ENCODE measurements at regions not wholly inside any gene's neighbourhood (a gene's known extent, or its start where the extent isn't known, plus 50 kb on each side); places are given as distances from the start of the nearest gene placed in this dataset.

DNA sequence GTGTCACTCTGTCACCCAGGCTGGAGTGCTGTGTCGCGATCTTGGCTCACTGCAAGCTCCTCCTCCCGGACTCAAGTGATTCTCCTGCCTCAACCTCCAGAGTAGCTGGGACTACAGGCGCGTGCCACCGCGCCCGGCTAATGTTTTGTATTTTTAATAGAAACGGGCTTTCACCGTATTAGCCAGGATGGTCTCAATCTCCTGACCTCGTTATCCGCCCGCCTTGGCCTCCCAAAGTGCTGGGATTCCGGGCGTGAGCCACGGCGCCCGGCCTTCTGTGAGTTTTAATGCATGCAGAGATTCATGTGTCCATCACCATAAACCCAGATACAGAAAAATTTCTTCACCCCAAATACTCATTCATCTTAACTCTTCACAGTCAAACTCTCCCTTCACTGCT, 1046.7 kb downstream of the CDH9 start:
- Histone ChIP-seq H3K9me3 (ENCODE audit: control insufficient read depth, insufficient read depth, low read length) (no peaks in the 10 kb centered on the region), H3K4me1 (ENCODE audit: control insufficient read depth, low read length) (no peaks in the 10 kb centered on the region), H3K79me2 (ENCODE audit: control insufficient read depth, low read length) (no peaks in the 10 kb centered on the region), H3K9me2 (replicated peaks; ENCODE audit: control insufficient read depth, low read length) (no peaks in the 10 kb centered on the region), H3K27me3 (ENCODE audit: control insufficient read depth, low read length) (no peaks in the 10 kb centered on the region), H3K36me3 (ENCODE audit: control insufficient read depth, low read length) (no peaks in the 10 kb centered on the region), H4K20me1 (ENCODE audit: control insufficient read depth, insufficient read depth, low read depth, low read length) (no peaks in the 10 kb centered on the region), H3F3A (ENCODE audit: control insufficient read depth, insufficient read depth) (no peaks in the 10 kb centered on the region), H3K27ac (ENCODE audit: low read depth, low read length) (no peak overlapping the region), H3K4me2 (ENCODE audit: low read length) (no peak overlapping the region), H3K4me3 (ENCODE audit: low read length) (no peak overlapping the region)
- TF ChIP-seq EZH2phosphoT487 (IDR thresholded peaks at IDR 0.05; ENCODE audit: borderline replicate concordance, low read length), result no peak
- TF ChIP-seq, protein P1, sequence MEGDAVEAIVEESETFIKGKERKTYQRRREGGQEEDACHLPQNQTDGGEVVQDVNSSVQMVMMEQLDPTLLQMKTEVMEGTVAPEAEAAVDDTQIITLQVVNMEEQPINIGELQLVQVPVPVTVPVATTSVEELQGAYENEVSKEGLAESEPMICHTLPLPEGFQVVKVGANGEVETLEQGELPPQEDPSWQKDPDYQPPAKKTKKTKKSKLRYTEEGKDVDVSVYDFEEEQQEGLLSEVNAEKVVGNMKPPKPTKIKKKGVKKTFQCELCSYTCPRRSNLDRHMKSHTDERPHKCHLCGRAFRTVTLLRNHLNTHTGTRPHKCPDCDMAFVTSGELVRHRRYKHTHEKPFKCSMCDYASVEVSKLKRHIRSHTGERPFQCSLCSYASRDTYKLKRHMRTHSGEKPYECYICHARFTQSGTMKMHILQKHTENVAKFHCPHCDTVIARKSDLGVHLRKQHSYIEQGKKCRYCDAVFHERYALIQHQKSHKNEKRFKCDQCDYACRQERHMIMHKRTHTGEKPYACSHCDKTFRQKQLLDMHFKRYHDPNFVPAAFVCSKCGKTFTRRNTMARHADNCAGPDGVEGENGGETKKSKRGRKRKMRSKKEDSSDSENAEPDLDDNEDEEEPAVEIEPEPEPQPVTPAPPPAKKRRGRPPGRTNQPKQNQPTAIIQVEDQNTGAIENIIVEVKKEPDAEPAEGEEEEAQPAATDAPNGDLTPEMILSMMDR (IDR thresholded peaks at IDR 0.05; ENCODE audit: low read depth, low read length, poor library complexity, severe bottlenecking), result no peak

DNA sequence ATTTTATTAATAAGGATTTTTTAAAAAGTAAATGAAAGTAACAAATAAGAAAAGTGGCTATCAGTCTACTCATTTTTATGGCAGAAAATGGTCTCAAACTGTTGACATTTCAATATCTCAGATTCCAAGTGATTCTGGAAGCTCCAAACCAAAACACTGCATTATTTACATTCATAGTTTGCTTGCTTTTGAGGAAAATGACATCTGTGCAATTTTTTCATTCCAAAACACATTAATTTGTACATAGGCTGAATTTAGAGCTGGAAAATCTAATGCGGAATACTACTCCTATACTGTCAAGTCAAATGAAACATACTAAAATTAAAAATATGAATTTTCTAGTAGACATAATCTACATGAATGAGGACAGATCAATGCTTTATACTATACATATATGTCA, 1047.6 kb downstream of the CDH9 start:
- no peak overlapping the region for H3K4me3 ChIP-seq (ENCODE audit: low read length)
- no peak for TF ChIP-seq EZH2phosphoT487 (IDR thresholded peaks at IDR 0.05; ENCODE audit: borderline replicate concordance, low read length)
- TF ChIP-seq, protein P1 (IDR thresholded peaks at IDR 0.05; ENCODE audit: low read depth, low read length, poor library complexity, severe bottlenecking), result no peak
- H3K27me3 ChIP-seq (ENCODE audit: control insufficient read depth, low read length), result no peaks in the 10 kb centered on the region

DNA sequence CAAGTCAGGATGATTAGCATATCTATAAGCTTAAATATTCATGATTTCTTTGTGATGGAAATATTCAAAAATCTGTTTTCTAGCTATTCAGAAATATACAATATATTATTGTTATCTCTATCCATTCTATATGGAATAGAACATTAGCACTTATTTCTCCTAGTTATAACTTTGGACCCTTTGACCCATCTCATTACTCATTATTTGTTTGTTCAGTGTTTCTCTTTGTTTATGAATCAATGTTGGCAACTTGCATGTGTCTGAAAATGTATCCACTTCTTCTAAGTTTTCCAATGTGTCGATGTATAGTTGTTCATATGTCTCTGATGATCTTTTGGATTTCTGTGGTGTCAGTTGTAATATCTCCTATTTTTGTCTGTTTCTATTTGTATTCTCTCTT, 1059.3 kb downstream of the CDH9 start:
- Histone ChIP-seq H3K9me2 (replicated peaks; ENCODE audit: control insufficient read depth, low read length) (no peaks in the 10 kb centered on the region), H3K36me3 (ENCODE audit: control insufficient read depth, low read length) (no peaks in the 10 kb centered on the region), H3K4me1 (ENCODE audit: control insufficient read depth, low read length) (no peaks in the 10 kb centered on the region), H3K27me3 (ENCODE audit: control insufficient read depth, low read length) (no peaks in the 10 kb centered on the region), H3K4me3 (ENCODE audit: low read length) (no peak overlapping the region), H3K9me3 (ENCODE audit: control insufficient read depth, insufficient read depth, low read length) (no peaks in the 10 kb centered on the region), H3F3A (ENCODE audit: control insufficient read depth, insufficient read depth) (no peaks in the 10 kb centered on the region), H3K4me2 (ENCODE audit: low read length) (no peak overlapping the region), H3K27ac (ENCODE audit: low read depth, low read length) (no peak overlapping the region), H4K20me1 (ENCODE audit: control insufficient read depth, insufficient read depth, low read depth, low read length) (no peaks in the 10 kb centered on the region), H3K79me2 (ENCODE audit: control insufficient read depth, low read length) (no peaks in the 10 kb centered on the region)
- no peak for TF ChIP-seq EZH2phosphoT487 (IDR thresholded peaks at IDR 0.05; ENCODE audit: borderline replicate concordance, low read length)
- TF ChIP-seq, protein P1 (IDR thresholded peaks at IDR 0.05; ENCODE audit: low read depth, low read length, poor library complexity, severe bottlenecking), result no peak

More for the DNA sequence above, 1047.6 kb downstream of the CDH9 start:
- Histone ChIP-seq H3F3A (ENCODE audit: control insufficient read depth, insufficient read depth) (no peaks in the 10 kb centered on the region), H3K9me2 (replicated peaks; ENCODE audit: control insufficient read depth, low read length) (no peaks in the 10 kb centered on the region), H3K79me2 (ENCODE audit: control insufficient read depth, low read length) (no peaks in the 10 kb centered on the region), H3K4me1 (ENCODE audit: control insufficient read depth, low read length) (no peaks in the 10 kb centered on the region), H3K36me3 (ENCODE audit: control insufficient read depth, low read length) (no peaks in the 10 kb centered on the region), H3K27ac (ENCODE audit: low read depth, low read length) (no peak overlapping the region), H3K9me3 (ENCODE audit: control insufficient read depth, insufficient read depth, low read length) (no peaks in the 10 kb centered on the region), H3K4me2 (ENCODE audit: low read length) (no peak overlapping the region), H4K20me1 (ENCODE audit: control insufficient read depth, insufficient read depth, low read depth, low read length) (no peaks in the 10 kb centered on the region)

DNA sequence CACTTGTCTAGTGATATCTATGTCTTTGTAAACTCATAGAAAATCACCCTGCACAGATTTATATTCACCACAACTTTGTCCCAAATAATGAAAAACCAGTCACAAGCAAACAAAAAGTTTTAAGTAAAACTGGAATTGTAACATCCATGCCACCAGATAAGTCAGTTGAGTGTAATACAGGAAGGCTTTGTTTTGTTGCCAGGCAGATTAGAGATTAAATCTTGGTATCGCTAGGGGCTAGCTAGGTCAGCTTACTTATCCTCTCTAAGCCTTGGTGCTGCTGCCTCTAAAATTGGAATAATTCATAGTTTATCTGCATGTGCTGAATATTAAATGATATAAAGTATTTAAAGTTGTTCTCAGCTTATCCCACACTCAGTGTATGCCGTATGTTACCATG, 1062.5 kb downstream of the CDH9 start:
- H3F3A ChIP-seq (ENCODE audit: control insufficient read depth, insufficient read depth), result no peaks in the 10 kb centered on the region
- no peaks in the 10 kb centered on the region for H3K36me3 ChIP-seq (ENCODE audit: control insufficient read depth, low read length)
- H3K9me3 ChIP-seq (ENCODE audit: control insufficient read depth, insufficient read depth, low read length), result no peaks in the 10 kb centered on the region
- H3K4me3 ChIP-seq (ENCODE audit: low read length), result no peak overlapping the region
- no peaks in the 10 kb centered on the region for H3K9me2 ChIP-seq (replicated peaks; ENCODE audit: control insufficient read depth, low read length)
- TF ChIP-seq, protein P1 (IDR thresholded peaks at IDR 0.05; ENCODE audit: low read depth, low read length, poor library complexity, severe bottlenecking), result no peak
- no peak for TF ChIP-seq EZH2phosphoT487 (IDR thresholded peaks at IDR 0.05; ENCODE audit: borderline replicate concordance, low read length)
- no peaks in the 10 kb centered on the region for H3K4me1 ChIP-seq (ENCODE audit: control insufficient read depth, low read length)
- H3K27me3 ChIP-seq (ENCODE audit: control insufficient read depth, low read length), result no peaks in the 10 kb centered on the region
- no peak overlapping the region for H3K27ac ChIP-seq (ENCODE audit: low read depth, low read length)
- H4K20me1 ChIP-seq (ENCODE audit: control insufficient read depth, insufficient read depth, low read depth, low read length), result no peaks in the 10 kb centered on the region
- no peak overlapping the region for H3K4me2 ChIP-seq (ENCODE audit: low read length)
- H3K79me2 ChIP-seq (ENCODE audit: control insufficient read depth, low read length), result no peaks in the 10 kb centered on the region

Data from DOHH2 (cell line).